ENCODE measurements at regions not wholly inside any gene's neighbourhood (a gene's known extent, or its start where the extent isn't known, plus 50 kb on each side); places are given as distances from the start of the nearest gene placed in this dataset.
A peak's percentile ranks its signal among the peaks of the same experiment; 100 is the strongest.

GRCh38 chr4:14596904-14597303 is 405.4 kb upstream of the CPEB2 start:
- H3K4me1 Mint-ChIP-seq (ENCODE audit: low read depth, unreplicated experiment): no peaks in the 10 kb centered on the region
- H3K36me3 Mint-ChIP-seq (ENCODE audit: unreplicated experiment): no peaks in the 10 kb centered on the region
- peak; percentile 39 for TF ChIP-seq CTCF (IDR thresholded peaks at IDR 0.05; ENCODE audit: partially characterized antibody, unreplicated experiment)
- no peaks in the 10 kb centered on the region for H3K9me3 Mint-ChIP-seq (ENCODE audit: unreplicated experiment)
- no peak for DNase-seq
- H3K4me3 Mint-ChIP-seq (ENCODE audit: unreplicated experiment): no peak overlapping the region
- no peaks in the 10 kb centered on the region for H3K27me3 Mint-ChIP-seq (ENCODE audit: unreplicated experiment)
- H3K27ac Mint-ChIP-seq (ENCODE audit: unreplicated experiment): no peak overlapping the region

DNA sequence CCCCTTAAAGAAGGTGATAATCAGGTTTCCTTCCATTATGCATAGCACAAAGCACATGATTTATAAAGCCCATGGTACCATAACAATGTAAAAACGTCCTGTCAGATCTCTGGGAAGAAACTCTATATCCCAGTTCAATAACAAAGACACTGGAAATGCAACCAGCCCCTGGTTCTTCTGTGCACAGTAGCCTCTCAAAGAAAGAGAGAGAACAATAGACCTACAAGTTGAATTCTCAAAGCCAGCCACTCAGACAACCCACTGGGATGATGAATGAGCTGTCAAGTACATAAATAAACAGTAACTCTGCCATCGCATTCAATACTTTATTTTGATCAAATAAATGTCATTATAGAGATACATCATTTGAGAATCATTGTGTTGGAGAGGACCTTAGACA is 400.1 kb upstream of the CPEB2 start:
- no peak for DNase-seq
- no peak for TF ChIP-seq CTCF (IDR thresholded peaks at IDR 0.05; ENCODE audit: partially characterized antibody, unreplicated experiment)
- no peaks in the 10 kb centered on the region for H3K9me3 Mint-ChIP-seq (ENCODE audit: unreplicated experiment)
- H3K27ac Mint-ChIP-seq (ENCODE audit: unreplicated experiment): no peak overlapping the region
- no peaks in the 10 kb centered on the region for H3K36me3 Mint-ChIP-seq (ENCODE audit: unreplicated experiment)
- H3K4me1 Mint-ChIP-seq (ENCODE audit: low read depth, unreplicated experiment): no peaks in the 10 kb centered on the region
- H3K4me3 Mint-ChIP-seq (ENCODE audit: unreplicated experiment): no peak overlapping the region
- no peaks in the 10 kb centered on the region for H3K27me3 Mint-ChIP-seq (ENCODE audit: unreplicated experiment)

GRCh38 chr4:14607001-14607400 is 395.3 kb upstream of the CPEB2 start:
- no peak for TF ChIP-seq CTCF (IDR thresholded peaks at IDR 0.05; ENCODE audit: partially characterized antibody, unreplicated experiment)
- H3K27me3 Mint-ChIP-seq (ENCODE audit: unreplicated experiment): no peaks in the 10 kb centered on the region
- H3K9me3 Mint-ChIP-seq (ENCODE audit: unreplicated experiment): no peaks in the 10 kb centered on the region

GRCh38 chr4:14607578-14607977 is 394.7 kb upstream of the CPEB2 start:
- Mint-ChIP-seq H3K9me3 (ENCODE audit: unreplicated experiment) (no peaks in the 10 kb centered on the region), H3K4me3 (ENCODE audit: unreplicated experiment) (no peak overlapping the region), H3K36me3 (ENCODE audit: unreplicated experiment) (no peaks in the 10 kb centered on the region), H3K4me1 (ENCODE audit: low read depth, unreplicated experiment) (no peaks in the 10 kb centered on the region), H3K27ac (ENCODE audit: unreplicated experiment) (no peak overlapping the region), H3K27me3 (ENCODE audit: unreplicated experiment) (no peaks in the 10 kb centered on the region)
- no peak for DNase-seq
- no peak for TF ChIP-seq CTCF (IDR thresholded peaks at IDR 0.05; ENCODE audit: partially characterized antibody, unreplicated experiment)

More at GRCh38 chr4:14607001-14607400, 395.3 kb upstream of the CPEB2 start:
- Mint-ChIP-seq H3K4me1 (ENCODE audit: low read depth, unreplicated experiment) (no peaks in the 10 kb centered on the region), H3K4me3 (ENCODE audit: unreplicated experiment) (no peak overlapping the region), H3K27ac (ENCODE audit: unreplicated experiment) (no peak overlapping the region), H3K36me3 (ENCODE audit: unreplicated experiment) (no peaks in the 10 kb centered on the region)
- DNase-seq: no peak

- H3K4me3 Mint-ChIP-seq (ENCODE audit: unreplicated experiment): no peak overlapping the region
- no peaks in the 10 kb centered on the region for H3K36me3 Mint-ChIP-seq (ENCODE audit: unreplicated experiment)
- TF ChIP-seq CTCF (IDR thresholded peaks at IDR 0.05; ENCODE audit: partially characterized antibody, unreplicated experiment): no peak
- H3K4me1 Mint-ChIP-seq (ENCODE audit: low read depth, unreplicated experiment): no peaks in the 10 kb centered on the region
- no peak overlapping the region for H3K27ac Mint-ChIP-seq (ENCODE audit: unreplicated experiment)
- H3K27me3 Mint-ChIP-seq (ENCODE audit: unreplicated experiment): no peaks in the 10 kb centered on the region
- H3K9me3 Mint-ChIP-seq (ENCODE audit: unreplicated experiment): no peaks in the 10 kb centered on the region
- DNase-seq: no peak
Measured at GRCh38 chr4:14608630-14609029, 393.7 kb upstream of the CPEB2 start.

Measured in glutamatergic neuron (in vitro differentiated cells).